Vagina (tissue), 2 donors: ENCODE measurements at regions not wholly inside any gene's neighbourhood (a gene's known extent, or its start where the extent isn't known, plus 50 kb on each side); places are given as distances from the start of the nearest gene placed in this dataset.

ENCODE experiments used
- DNase-seq, 2 donors: peaks; one replicate each; pipeline ENCODE4 v3.0.0-alpha.2; 2017; ENCODE audit errors: extremely low spot score in 2 of 2
- H3K27ac ChIP-seq: fragments of 200-600 bp; sonication (generic); one replicate; pipeline ENCODE4 v1.5.1; 2019
- H3K27me3 ChIP-seq: fragments of 200-600 bp; sonication (generic); one replicate; pipeline ENCODE4 v1.5.1; 2019
- H3K36me3 ChIP-seq, 2 donors: fragments of 200-600 bp; sonication (generic); one replicate each; pipeline ENCODE4 v1.5.1; 2017 to 2019
- H3K4me1 ChIP-seq: fragments of 200-600 bp; sonication (generic); one replicate; pipeline ENCODE4 v1.5.1; 2019
- H3K4me3 ChIP-seq, 2 donors: fragments of 200-600 bp; sonication (generic); 1 replicate in 1 of 2; 2 replicates in 1 of 2; pipeline ENCODE4 v1.5.1; 2016 to 2019
- H3K9me3 ChIP-seq: fragments of 200-600 bp; sonication (generic); one replicate; pipeline ENCODE4 v1.5.1; 2019
- POLR2A ChIP-seq, 2 donors: fragments of 450-650 bp; IDR thresholded peaks; one replicate each; pipeline ENCODE4 v1.6.1; 2017; ENCODE audit warnings: antibody characterized with exemption in 2 of 2, mild to moderate bottlenecking in 2 of 2, moderate library complexity in 2 of 2
- POLR2AphosphoS5 ChIP-seq, 2 donors: sonication (generic); formaldehyde crosslinking; IDR thresholded peaks; one replicate each; pipeline ENCODE4 v1.9.0; 2017; ENCODE audit warnings: antibody characterized with exemption in 2 of 2, mild to moderate bottlenecking in 2 of 2, low read depth in 1 of 2; ENCODE audit not compliant: insufficient read depth in 1 of 2
- intact Hi-C: fragments of 100-400 bp; cut with DNase I; formaldehyde crosslinking; loops from one replicate; pipeline ENCODE4 v1.15.1; 2023
- TF ChIP-seq, protein P1 (sequence below), 3 experiments: fragments of 450-650 bp in 2 of 3; fragments of 200-600 bp in 1 of 3; sonication (generic) in 1 of 3; IDR thresholded peaks; one replicate each; pipeline ENCODE4 v1.5.1; 2017 to 2019; ENCODE audit warnings: antibody characterized with exemption in 3 of 3, mild to moderate bottlenecking in 2 of 3, moderate library complexity in 2 of 3

DNA sequence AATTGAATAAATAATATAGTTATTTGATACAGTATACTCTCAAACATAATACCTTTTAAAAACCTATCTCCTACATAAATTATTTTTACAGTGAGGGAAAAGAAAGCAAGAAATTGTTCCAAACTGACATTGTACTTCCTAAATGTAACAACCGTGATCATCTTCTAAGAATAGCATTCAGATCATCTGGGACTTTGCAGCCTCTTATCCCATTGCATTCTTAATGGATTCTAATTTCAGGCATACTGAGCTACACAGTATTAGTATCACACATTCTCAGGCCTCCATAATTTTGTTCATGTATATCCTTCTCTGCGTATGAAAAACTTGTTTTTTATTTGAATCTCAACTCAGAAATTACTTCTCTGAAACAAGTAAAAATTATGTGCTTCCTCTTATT lies 1134.7 kb upstream of the CDH2 start:
- no peaks in the 10 kb centered on the region for H3K9me3 ChIP-seq
- no peaks in the 10 kb centered on the region for H3K27me3 ChIP-seq
- no peak for DNase-seq
- no peak overlapping the region for H3K27ac ChIP-seq
- H3K4me3 ChIP-seq: no peak overlapping the region
- no peaks in the 10 kb centered on the region for H3K4me1 ChIP-seq
- no peaks in the 10 kb centered on the region for H3K36me3 ChIP-seq
- intact Hi-C loops: no loop called here
- TF ChIP-seq, protein P1, sequence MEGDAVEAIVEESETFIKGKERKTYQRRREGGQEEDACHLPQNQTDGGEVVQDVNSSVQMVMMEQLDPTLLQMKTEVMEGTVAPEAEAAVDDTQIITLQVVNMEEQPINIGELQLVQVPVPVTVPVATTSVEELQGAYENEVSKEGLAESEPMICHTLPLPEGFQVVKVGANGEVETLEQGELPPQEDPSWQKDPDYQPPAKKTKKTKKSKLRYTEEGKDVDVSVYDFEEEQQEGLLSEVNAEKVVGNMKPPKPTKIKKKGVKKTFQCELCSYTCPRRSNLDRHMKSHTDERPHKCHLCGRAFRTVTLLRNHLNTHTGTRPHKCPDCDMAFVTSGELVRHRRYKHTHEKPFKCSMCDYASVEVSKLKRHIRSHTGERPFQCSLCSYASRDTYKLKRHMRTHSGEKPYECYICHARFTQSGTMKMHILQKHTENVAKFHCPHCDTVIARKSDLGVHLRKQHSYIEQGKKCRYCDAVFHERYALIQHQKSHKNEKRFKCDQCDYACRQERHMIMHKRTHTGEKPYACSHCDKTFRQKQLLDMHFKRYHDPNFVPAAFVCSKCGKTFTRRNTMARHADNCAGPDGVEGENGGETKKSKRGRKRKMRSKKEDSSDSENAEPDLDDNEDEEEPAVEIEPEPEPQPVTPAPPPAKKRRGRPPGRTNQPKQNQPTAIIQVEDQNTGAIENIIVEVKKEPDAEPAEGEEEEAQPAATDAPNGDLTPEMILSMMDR (IDR thresholded peaks at IDR 0.05): no peak
- TF ChIP-seq POLR2A (IDR thresholded peaks at IDR 0.05) (no peak), POLR2AphosphoS5 (IDR thresholded peaks at IDR 0.05; ENCODE audit: insufficient read depth in 1 of 2, low read depth in 1 of 2) (no peak)

DNA sequence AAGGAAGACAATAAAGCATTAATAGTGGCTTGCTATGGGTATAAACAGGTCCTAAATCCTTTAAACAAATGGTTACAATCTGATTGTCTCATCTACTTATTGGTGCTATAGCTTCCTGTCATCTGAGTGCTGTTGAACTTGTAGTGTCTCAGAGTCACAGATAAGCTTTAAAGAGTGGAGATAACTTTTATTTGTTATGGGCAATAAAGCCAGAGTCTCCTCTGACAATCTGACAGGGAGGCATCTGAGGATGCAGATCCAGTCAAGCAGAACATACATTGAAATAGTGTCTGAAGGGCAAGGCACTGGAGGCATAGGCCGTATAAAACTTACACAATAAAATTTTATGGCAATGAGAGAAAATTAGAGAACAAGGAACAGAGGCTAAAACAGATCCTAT lies 1132.4 kb upstream of the CDH2 start:
- no peak overlapping the region for H3K4me3 ChIP-seq
- intact Hi-C loops: no loop called here
- no peaks in the 10 kb centered on the region for H3K36me3 ChIP-seq
- H3K27ac ChIP-seq: no peak overlapping the region
- DNase-seq: no peak
- H3K9me3 ChIP-seq: no peaks in the 10 kb centered on the region
- no peaks in the 10 kb centered on the region for H3K27me3 ChIP-seq
- TF ChIP-seq POLR2A (IDR thresholded peaks at IDR 0.05): no peak
- TF ChIP-seq, protein P1 (IDR thresholded peaks at IDR 0.05): no peak
- H3K4me1 ChIP-seq: no peaks in the 10 kb centered on the region

DNA sequence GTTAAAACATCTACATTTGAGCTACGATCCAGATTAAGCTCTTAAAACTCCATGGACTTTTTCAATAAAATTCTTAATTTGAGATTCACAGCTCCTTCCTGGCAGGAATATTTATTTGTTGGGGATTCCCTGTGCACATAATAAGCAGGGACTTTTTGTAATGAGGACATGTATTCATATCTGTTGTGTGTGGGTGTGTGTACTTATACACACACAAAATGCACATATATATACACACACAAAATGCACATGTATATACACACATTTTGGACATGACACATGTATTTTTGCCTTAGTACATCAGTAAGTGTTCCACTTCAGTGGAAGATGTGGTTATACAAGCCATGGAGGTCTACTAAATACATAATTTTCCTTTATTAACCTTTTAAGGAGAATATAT lies 1131.1 kb upstream of the CDH2 start:
- no peak for TF ChIP-seq POLR2AphosphoS5 (IDR thresholded peaks at IDR 0.05; ENCODE audit: insufficient read depth in 1 of 2, low read depth in 1 of 2)
- TF ChIP-seq, protein P1 (IDR thresholded peaks at IDR 0.05): no peak
- TF ChIP-seq POLR2A (IDR thresholded peaks at IDR 0.05): no peak
- Histone ChIP-seq H3K27ac (no peak overlapping the region), H3K9me3 (no peaks in the 10 kb centered on the region), H3K4me3 (no peak overlapping the region), H3K27me3 (no peaks in the 10 kb centered on the region), H3K4me1 (no peaks in the 10 kb centered on the region), H3K36me3 (no peaks in the 10 kb centered on the region)
- no peak for DNase-seq
- intact Hi-C loops: no loop called here

DNA sequence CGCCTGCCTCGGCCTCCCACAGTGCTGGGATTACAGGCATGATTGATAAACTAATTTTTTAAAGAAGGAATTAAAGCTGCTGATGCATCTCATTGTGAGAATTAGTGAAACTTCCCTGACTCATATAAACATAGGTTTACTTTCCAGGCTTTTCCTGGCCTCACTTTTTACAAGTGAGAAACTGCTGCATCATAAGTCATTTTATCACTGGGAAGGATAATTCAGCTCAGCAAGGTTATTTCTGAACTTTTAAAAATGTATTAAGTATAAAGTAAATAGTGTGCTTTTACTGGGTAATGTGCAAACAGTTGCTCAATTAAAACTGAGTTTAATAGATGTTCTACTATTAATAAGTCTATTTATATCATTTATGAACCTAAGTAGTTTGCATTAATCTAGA lies 1130.3 kb upstream of the CDH2 start:
- no peaks in the 10 kb centered on the region for H3K36me3 ChIP-seq
- H3K9me3 ChIP-seq: no peaks in the 10 kb centered on the region
- H3K27ac ChIP-seq: no peak overlapping the region
- H3K27me3 ChIP-seq: no peaks in the 10 kb centered on the region
- DNase-seq: no peak
- TF ChIP-seq, protein P1 (IDR thresholded peaks at IDR 0.05): no peak
- TF ChIP-seq POLR2AphosphoS5 (IDR thresholded peaks at IDR 0.05; ENCODE audit: insufficient read depth in 1 of 2, low read depth in 1 of 2) (no peak), POLR2A (IDR thresholded peaks at IDR 0.05) (no peak)
- intact Hi-C loops: no loop called here
- H3K4me1 ChIP-seq: no peaks in the 10 kb centered on the region
- H3K4me3 ChIP-seq: no peak overlapping the region

- intact Hi-C loops: no loop called here
- Histone ChIP-seq H3K36me3 (no peaks in the 10 kb centered on the region), H3K4me1 (no peaks in the 10 kb centered on the region), H3K27me3 (no peaks in the 10 kb centered on the region), H3K4me3 (no peak overlapping the region), H3K27ac (no peak overlapping the region), H3K9me3 (no peaks in the 10 kb centered on the region)
- no peak for DNase-seq
- TF ChIP-seq POLR2A (IDR thresholded peaks at IDR 0.05): no peak
- TF ChIP-seq, protein P1 (IDR thresholded peaks at IDR 0.05): no peak
- TF ChIP-seq POLR2AphosphoS5 (IDR thresholded peaks at IDR 0.05; ENCODE audit: insufficient read depth in 1 of 2, low read depth in 1 of 2): no peak
These were observed 1128.6 kb upstream of the CDH2 start for GRCh38 chr18:29305516-29305915.
